ENCODE measurements at regions not wholly inside any gene's neighbourhood (a gene's known extent, or its start where the extent isn't known, plus 50 kb on each side); places are given as distances from the start of the nearest gene placed in this dataset.

DNA sequence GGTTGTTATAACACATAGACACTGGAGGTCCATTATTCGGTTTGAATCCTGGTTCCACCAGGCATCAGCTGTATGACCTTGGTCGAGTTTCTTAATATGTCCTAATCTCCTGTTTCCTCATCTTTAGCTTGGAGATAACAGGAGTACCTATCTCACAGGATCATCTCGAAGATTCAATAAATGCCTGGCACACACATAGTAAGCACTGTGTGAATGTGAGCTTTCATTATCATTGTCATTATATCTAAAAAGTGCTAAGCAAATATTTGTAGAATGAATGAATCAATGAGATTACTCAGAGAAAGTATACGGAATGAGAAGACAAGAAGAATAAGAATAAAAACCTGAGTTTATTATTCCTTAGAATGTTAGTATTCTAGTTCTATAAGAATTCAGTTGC is 227.4 kb upstream of the CFAP20DC start:
- Histone ChIP-seq H3K27ac (no peak overlapping the region), H3K36me3 (no peaks in the 10 kb centered on the region), H3K4me3 (no peak overlapping the region), H3K27me3 (no peaks in the 10 kb centered on the region), H3K4me1 (no peaks in the 10 kb centered on the region), H3K9me3 (no peaks in the 10 kb centered on the region)
- ATAC-seq (ENCODE audit: low FRiP score in 2 of 2) (no peak), DNase-seq (no peak)
- WGBS, 2 donors: 64 to 81% methylated on average over 4 of the region's 4 CpGs
- TF ChIP-seq EP300 (IDR thresholded peaks at IDR 0.05): no peak
- no peak for TF ChIP-seq POLR2AphosphoS5 (IDR thresholded peaks at IDR 0.05)
- TF ChIP-seq POLR2A (IDR thresholded peaks at IDR 0.05): no peak
- TF ChIP-seq, protein P1, sequence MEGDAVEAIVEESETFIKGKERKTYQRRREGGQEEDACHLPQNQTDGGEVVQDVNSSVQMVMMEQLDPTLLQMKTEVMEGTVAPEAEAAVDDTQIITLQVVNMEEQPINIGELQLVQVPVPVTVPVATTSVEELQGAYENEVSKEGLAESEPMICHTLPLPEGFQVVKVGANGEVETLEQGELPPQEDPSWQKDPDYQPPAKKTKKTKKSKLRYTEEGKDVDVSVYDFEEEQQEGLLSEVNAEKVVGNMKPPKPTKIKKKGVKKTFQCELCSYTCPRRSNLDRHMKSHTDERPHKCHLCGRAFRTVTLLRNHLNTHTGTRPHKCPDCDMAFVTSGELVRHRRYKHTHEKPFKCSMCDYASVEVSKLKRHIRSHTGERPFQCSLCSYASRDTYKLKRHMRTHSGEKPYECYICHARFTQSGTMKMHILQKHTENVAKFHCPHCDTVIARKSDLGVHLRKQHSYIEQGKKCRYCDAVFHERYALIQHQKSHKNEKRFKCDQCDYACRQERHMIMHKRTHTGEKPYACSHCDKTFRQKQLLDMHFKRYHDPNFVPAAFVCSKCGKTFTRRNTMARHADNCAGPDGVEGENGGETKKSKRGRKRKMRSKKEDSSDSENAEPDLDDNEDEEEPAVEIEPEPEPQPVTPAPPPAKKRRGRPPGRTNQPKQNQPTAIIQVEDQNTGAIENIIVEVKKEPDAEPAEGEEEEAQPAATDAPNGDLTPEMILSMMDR (IDR thresholded peaks at IDR 0.05): no peak

DNA sequence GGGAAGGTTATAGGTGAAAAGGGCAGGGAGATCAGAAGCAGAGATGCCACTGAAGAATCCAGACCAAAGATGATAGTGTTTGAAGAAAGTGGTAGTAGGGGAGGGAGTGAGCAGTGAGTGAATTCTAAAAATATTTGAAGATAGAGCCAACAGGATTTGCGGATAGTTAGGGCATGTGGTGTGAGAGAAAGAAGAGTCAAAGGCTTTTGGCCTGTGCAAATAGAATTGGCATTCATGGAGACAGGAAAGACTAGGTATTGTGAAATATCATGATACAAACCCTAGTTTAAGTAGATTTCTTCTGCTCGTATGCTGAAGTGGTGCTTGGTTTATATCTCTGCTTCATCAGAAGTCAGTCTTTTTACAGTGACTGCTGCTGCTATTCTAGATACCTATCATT is 224.2 kb upstream of the CFAP20DC start:
- ATAC-seq (ENCODE audit: low FRiP score in 2 of 2): no peak
- Histone ChIP-seq H3K27me3 (no peaks in the 10 kb centered on the region), H3K4me3 (no peak overlapping the region), H3K27ac (no peak overlapping the region), H3K4me1 (no peaks in the 10 kb centered on the region), H3K9me3 (no peaks in the 10 kb centered on the region), H3K36me3 (no peaks in the 10 kb centered on the region)
- TF ChIP-seq POLR2A (IDR thresholded peaks at IDR 0.05) (no peak), POLR2AphosphoS5 (IDR thresholded peaks at IDR 0.05) (no peak), EP300 (IDR thresholded peaks at IDR 0.05) (no peak)
- TF ChIP-seq, protein P1 (IDR thresholded peaks at IDR 0.05): no peak
- DNase-seq: no peak
- 54 to 70% methylated on average over 2 of the region's 2 CpGs for WGBS, 2 donors

DNA sequence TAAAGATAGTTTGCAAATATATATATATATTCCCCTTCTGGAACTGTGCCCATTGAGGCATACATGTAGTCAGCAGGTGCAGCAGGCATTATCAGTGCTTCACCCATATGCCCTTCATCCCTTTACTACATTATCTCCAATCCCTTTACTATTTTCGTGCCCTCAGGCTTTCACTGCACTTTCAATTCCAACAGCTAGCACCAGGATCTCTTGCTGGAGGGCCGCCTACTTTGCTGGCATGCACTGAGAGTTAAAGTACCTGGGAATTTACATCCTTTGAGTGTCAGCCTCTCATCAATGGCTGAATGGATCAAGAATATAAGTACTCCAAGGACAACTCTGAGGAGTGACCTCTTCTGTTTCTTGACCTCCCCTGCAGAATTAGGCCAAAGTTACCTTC is 222.1 kb upstream of the CFAP20DC start:
- Histone ChIP-seq H3K4me1 (no peaks in the 10 kb centered on the region), H3K36me3 (no peaks in the 10 kb centered on the region), H3K4me3 (no peak overlapping the region), H3K9me3 (no peaks in the 10 kb centered on the region), H3K27ac (no peak overlapping the region), H3K27me3 (no peaks in the 10 kb centered on the region)
- no peak for TF ChIP-seq POLR2AphosphoS5 (IDR thresholded peaks at IDR 0.05)
- TF ChIP-seq, protein P1 (IDR thresholded peaks at IDR 0.05): no peak
- TF ChIP-seq EP300 (IDR thresholded peaks at IDR 0.05): no peak
- TF ChIP-seq POLR2A (IDR thresholded peaks at IDR 0.05): no peak
- 76 to 94% methylated on average over 2 of the region's 2 CpGs for WGBS, 2 donors
- ATAC-seq (ENCODE audit: low FRiP score in 2 of 2) (no peak), DNase-seq (no peak)

DNA sequence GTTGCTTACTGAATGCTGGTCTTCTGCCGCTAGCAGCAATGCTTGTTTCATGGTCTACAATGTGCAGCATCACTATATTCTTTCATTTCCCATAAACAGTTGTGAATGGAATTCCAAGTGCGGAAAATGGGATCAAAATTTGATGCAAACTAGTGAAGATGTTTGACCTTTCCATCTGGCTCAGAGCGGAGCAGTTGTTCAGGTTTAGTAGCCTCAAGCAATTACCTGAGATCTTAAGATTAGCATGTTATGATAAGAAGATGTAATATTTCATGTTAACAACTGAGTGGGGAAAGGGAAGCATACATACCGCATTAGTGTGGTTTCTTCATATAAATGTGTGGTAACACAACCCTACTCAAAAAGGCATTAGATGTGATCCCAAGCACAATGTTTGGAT is 221.1 kb upstream of the CFAP20DC start:
- Histone ChIP-seq H3K27me3 (no peaks in the 10 kb centered on the region), H3K27ac (no peak overlapping the region), H3K9me3 (no peaks in the 10 kb centered on the region), H3K4me3 (no peak overlapping the region), H3K4me1 (no peaks in the 10 kb centered on the region), H3K36me3 (no peaks in the 10 kb centered on the region)
- no peak for ATAC-seq (ENCODE audit: low FRiP score in 2 of 2)
- no peak for DNase-seq
- 91 to 93% methylated on average over 4 of the region's 4 CpGs for WGBS, 2 donors
- TF ChIP-seq POLR2AphosphoS5 (IDR thresholded peaks at IDR 0.05) (no peak), EP300 (IDR thresholded peaks at IDR 0.05) (no peak), POLR2A (IDR thresholded peaks at IDR 0.05) (no peak)
- TF ChIP-seq, protein P1 (IDR thresholded peaks at IDR 0.05): no peak

DNA sequence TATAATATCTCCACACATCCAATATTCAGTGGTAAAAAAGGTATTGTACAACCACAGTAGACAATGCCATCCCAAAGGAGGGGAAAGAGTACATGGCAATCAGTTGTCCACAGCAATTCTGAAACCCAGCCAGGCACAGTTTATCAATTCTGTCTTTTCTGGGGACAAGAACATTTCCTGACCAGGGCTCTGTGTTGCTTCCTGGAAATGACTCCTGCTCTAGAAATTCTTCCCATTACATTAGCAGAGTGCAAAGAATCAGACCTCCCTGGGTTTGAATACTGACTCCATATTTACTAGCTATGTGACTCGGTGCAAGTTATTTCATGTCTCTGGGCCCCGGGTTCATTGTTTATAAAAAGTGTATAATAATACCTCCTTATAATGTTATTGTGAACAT is 220.4 kb upstream of the CFAP20DC start:
- H3K36me3 ChIP-seq: no peaks in the 10 kb centered on the region

More for the DNA sequence above, 220.4 kb upstream of the CFAP20DC start:
- Histone ChIP-seq H3K4me3 (no peak overlapping the region), H3K27ac (no peak overlapping the region), H3K9me3 (no peaks in the 10 kb centered on the region), H3K4me1 (no peaks in the 10 kb centered on the region), H3K27me3 (no peaks in the 10 kb centered on the region)
- 86 to 88% methylated on average over 2 of the region's 2 CpGs for WGBS, 2 donors
- ATAC-seq (ENCODE audit: low FRiP score in 2 of 2) (no peak), DNase-seq (no peak)
- TF ChIP-seq EP300 (IDR thresholded peaks at IDR 0.05) (no peak), POLR2A (IDR thresholded peaks at IDR 0.05) (no peak), POLR2AphosphoS5 (IDR thresholded peaks at IDR 0.05) (no peak)
- TF ChIP-seq, protein P1 (IDR thresholded peaks at IDR 0.05): no peak
